RWPE1 (cell line): ENCODE measurements at regions not wholly inside any gene's neighbourhood (a gene's known extent, or its start where the extent isn't known, plus 50 kb on each side); places are given as distances from the start of the nearest gene placed in this dataset.
"Not testable (repeated sequence)": the region's sequence is repeated elsewhere in the genome, so short reads cannot be mapped to it uniquely, and the experiment has no call there.

Experiments used
- CTCF ChIA-PET: fragments of 350-600 bp; sonication (Branson Sonifier 250); formaldehyde crosslinking; extraction: SDS; loops from one replicate; lab custom pipeline; 2021; lab: Yijun Ruan, JAX
- POLR2A ChIA-PET: fragments of 400-600 bp; formaldehyde crosslinking; extraction: SDS; loops from one replicate; lab custom pipeline; 2020; ENCODE audit warnings: antibody characterized with exemption; ENCODE audit not compliant: low non-redundant PET; lab: Yijun Ruan, JAX
- DNase-seq: peaks from one replicate; pipeline ENCODE4 v3.0.0; 2012; ENCODE audit warnings: low spot score
- H3K27ac ChIP-seq: fragments of 450-650 bp; 2 replicates; pipeline ENCODE4 v1.5.1; 2017
- CTCF ChIP-seq: fragments of 450-650 bp; conservative IDR thresholded peaks from 2 replicates; pipeline ENCODE4 v1.5.1; 2017; ENCODE audit warnings: low read depth, mild to moderate bottlenecking

- no peak for TF ChIP-seq CTCF
- no peak overlapping the region for H3K27ac ChIP-seq
- POLR2A ChIA-PET: no interaction called here
- DNase-seq: no peak
- CTCF ChIA-PET: no interaction called here
These were observed 479.3 kb downstream of the KCNJ18 start for GRCh38 chr17:22171631-22172030.

- ChIA-PET POLR2A (no interaction called here), CTCF (no interaction called here)
- H3K27ac ChIP-seq: no peak overlapping the region
- no peak for TF ChIP-seq CTCF
- no peak for DNase-seq
These were observed 500.8 kb downstream of the KCNJ18 start for GRCh38 chr17:22193113-22193512.

GRCh38 chr17:22200187-22200586, 507.9 kb downstream of the KCNJ18 start:
- CTCF ChIA-PET, DNase-seq, H3K27ac ChIP-seq: not testable (repeated sequence)
- POLR2A ChIA-PET: interaction anchor here (0.7 kb wide), 1 partner anchor 110 kb away, joined by 3 read pairs; no protein-coding TSS in a partner anchor

GRCh38 chr17:22202702-22203101, 510.4 kb downstream of the KCNJ18 start:
- DNase-seq: no peak
- TF ChIP-seq CTCF: no peak
- ChIA-PET POLR2A (no interaction called here), CTCF (no interaction called here)
- H3K27ac ChIP-seq: no peak overlapping the region

- ChIA-PET POLR2A (no interaction called here), CTCF (no interaction called here)
- DNase-seq: no peak
- H3K27ac ChIP-seq: no peak overlapping the region
- no peak for TF ChIP-seq CTCF
These were observed 510.9 kb downstream of the KCNJ18 start for GRCh38 chr17:22203208-22203715.

GRCh38 chr17:22204076-22204475, 511.8 kb downstream of the KCNJ18 start:
- H3K27ac ChIP-seq, DNase-seq, CTCF ChIA-PET, POLR2A ChIA-PET: not testable (repeated sequence)

- POLR2A ChIA-PET, DNase-seq, H3K27ac ChIP-seq: not testable (repeated sequence)
- CTCF ChIA-PET: interaction anchor here (0.7 kb wide), 1 partner anchor 489 kb away, joined by 3 read pairs; no protein-coding TSS in a partner anchor
These were observed 517.9 kb downstream of the KCNJ18 start for GRCh38 chr17:22210212-22210611.

- CTCF ChIA-PET, H3K27ac ChIP-seq, DNase-seq, POLR2A ChIA-PET: not testable (repeated sequence)
These were observed 520.8 kb downstream of the KCNJ18 start for GRCh38 chr17:22213169-22213568.

GRCh38 chr17:22217135-22217534, 524.8 kb downstream of the KCNJ18 start:
- H3K27ac ChIP-seq: no peak overlapping the region
- CTCF ChIA-PET: no interaction called here
- TF ChIP-seq CTCF: no peak
- DNase-seq: no peak
- POLR2A ChIA-PET: no interaction called here
